Glutamatergic neuron (in vitro differentiated cells): ENCODE measurements at regions not wholly inside any gene's neighbourhood (a gene's known extent, or its start where the extent isn't known, plus 50 kb on each side); places are given as distances from the start of the nearest gene placed in this dataset.

Experiments
- DNase-seq: peaks from one replicate; pipeline ENCODE4 v3.0.0; 2022
- H3K27ac Mint-ChIP-seq: one replicate; pipeline ENCODE4 v1.8.0; 2020; ENCODE audit warnings: mild to moderate bottlenecking, mixed read lengths, inconsistent platforms; ENCODE audit not compliant: unreplicated experiment
- H3K27me3 Mint-ChIP-seq: one replicate; pipeline ENCODE4 v1.8.0; 2020; ENCODE audit warnings: mild to moderate bottlenecking, moderate library complexity, mixed read lengths, inconsistent platforms; ENCODE audit not compliant: unreplicated experiment
- H3K36me3 Mint-ChIP-seq: one replicate; pipeline ENCODE4 v1.8.0; 2020; ENCODE audit warnings: mild to moderate bottlenecking, mixed read lengths, inconsistent platforms; ENCODE audit not compliant: unreplicated experiment
- H3K4me1 Mint-ChIP-seq: one replicate; pipeline ENCODE4 v1.8.0; 2020; ENCODE audit warnings: mild to moderate bottlenecking, low read depth, mixed read lengths, inconsistent platforms; ENCODE audit not compliant: unreplicated experiment
- H3K4me3 Mint-ChIP-seq: one replicate; pipeline ENCODE4 v1.8.0; 2020; ENCODE audit warnings: mild to moderate bottlenecking, mixed read lengths, inconsistent platforms; ENCODE audit not compliant: unreplicated experiment
- H3K9me3 Mint-ChIP-seq: one replicate; pipeline ENCODE4 v1.8.0; 2020; ENCODE audit warnings: mild to moderate bottlenecking, moderate library complexity, mixed read lengths, inconsistent platforms; ENCODE audit not compliant: unreplicated experiment
- TF ChIP-seq, protein P1 (sequence below): fragments of 200-600 bp; sonication (generic); IDR thresholded peaks from one replicate; pipeline ENCODE4 v1.5.0; 2021; ENCODE audit not compliant: partially characterized antibody, unreplicated experiment

DNA sequence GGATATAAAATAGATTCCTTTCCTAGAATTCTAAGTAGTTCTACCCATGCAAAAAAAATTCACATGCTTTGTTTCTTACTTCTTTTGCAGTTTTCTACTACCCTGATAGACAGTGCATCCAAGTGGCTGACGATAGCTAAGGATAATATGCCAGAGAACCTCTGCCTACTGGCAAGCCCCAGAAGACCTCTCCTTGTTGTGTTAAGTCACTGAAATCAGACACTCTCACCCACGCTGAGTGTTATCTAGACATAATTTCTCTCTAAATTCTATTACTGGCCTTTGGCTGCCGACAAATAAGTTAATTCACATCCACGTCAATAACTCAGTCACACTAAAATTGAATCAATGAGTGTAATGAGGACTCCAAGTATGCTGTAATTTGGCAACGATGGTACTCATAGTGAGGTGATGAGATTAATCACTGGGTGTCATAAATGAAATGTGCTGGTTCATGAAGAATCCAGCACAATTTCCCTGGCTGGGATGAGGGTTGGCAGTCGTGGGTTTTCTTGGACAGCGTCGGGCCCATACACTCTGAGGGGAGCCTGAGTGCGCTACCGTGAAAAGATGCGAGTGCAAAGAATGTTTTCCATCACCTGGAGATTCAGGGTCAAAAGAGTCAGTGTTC is 354.8 kb upstream of the TMEM132C start:
- TF ChIP-seq, protein P1, sequence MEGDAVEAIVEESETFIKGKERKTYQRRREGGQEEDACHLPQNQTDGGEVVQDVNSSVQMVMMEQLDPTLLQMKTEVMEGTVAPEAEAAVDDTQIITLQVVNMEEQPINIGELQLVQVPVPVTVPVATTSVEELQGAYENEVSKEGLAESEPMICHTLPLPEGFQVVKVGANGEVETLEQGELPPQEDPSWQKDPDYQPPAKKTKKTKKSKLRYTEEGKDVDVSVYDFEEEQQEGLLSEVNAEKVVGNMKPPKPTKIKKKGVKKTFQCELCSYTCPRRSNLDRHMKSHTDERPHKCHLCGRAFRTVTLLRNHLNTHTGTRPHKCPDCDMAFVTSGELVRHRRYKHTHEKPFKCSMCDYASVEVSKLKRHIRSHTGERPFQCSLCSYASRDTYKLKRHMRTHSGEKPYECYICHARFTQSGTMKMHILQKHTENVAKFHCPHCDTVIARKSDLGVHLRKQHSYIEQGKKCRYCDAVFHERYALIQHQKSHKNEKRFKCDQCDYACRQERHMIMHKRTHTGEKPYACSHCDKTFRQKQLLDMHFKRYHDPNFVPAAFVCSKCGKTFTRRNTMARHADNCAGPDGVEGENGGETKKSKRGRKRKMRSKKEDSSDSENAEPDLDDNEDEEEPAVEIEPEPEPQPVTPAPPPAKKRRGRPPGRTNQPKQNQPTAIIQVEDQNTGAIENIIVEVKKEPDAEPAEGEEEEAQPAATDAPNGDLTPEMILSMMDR, result no peak
- DNase-seq, result no peak
- no peak overlapping the region for H3K4me3 Mint-ChIP-seq
- no peaks in the 10 kb centered on the region for H3K36me3 Mint-ChIP-seq
- H3K9me3 Mint-ChIP-seq, result peaks cover 3% of the 10 kb centered on the region
- no peaks in the 10 kb centered on the region for H3K4me1 Mint-ChIP-seq
- no peak overlapping the region for H3K27ac Mint-ChIP-seq
- H3K27me3 Mint-ChIP-seq, result no peaks in the 10 kb centered on the region

DNA sequence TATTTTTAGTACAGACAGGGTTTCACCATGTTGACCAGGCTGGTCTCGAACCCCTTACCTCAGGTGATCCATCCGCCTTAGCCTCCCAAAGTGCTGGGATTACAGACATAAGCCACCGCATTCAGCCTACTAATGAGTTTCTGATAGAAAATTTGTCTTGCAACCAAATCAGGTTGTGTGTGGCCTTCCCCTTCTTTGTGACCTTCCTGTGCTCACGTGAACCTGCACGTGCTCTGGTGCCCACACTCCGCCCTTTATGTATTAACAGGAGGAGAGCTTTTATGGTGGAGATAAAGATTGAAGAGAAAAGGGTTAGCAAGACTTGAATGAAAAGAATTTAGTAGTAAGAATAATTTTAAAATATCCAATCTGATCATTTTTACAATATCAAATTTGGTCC is 343.5 kb upstream of the TMEM132C start:
- H3K9me3 Mint-ChIP-seq, result no peaks in the 10 kb centered on the region
- no peaks in the 10 kb centered on the region for H3K36me3 Mint-ChIP-seq
- no peaks in the 10 kb centered on the region for H3K27me3 Mint-ChIP-seq
- no peaks in the 10 kb centered on the region for H3K4me1 Mint-ChIP-seq
- no peak for DNase-seq
- TF ChIP-seq, protein P1, result no peak
- H3K27ac Mint-ChIP-seq, result no peak overlapping the region
- no peak overlapping the region for H3K4me3 Mint-ChIP-seq

DNA sequence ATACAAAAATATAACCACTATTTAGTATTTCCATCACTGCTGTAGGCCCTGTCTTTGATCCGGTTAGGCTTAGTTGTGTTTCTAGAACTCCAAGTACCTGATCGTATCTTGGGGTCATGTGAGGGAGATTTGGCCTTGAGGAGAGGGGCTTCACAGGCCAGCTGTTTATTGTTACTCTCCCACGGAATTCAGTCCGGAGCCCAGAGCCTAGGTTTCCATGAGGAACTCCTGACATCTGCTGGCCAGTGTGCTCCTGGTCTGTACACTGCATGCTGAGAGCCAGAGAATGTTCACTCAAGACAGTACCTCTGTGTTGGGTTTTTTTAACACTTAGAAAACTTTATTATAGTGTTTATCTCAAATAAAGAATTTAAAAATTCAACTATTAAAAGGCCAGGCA is 341.0 kb upstream of the TMEM132C start:
- Mint-ChIP-seq H3K4me1 (no peaks in the 10 kb centered on the region), H3K27ac (no peak overlapping the region), H3K27me3 (no peaks in the 10 kb centered on the region), H3K4me3 (no peak overlapping the region), H3K36me3 (no peaks in the 10 kb centered on the region), H3K9me3 (no peaks in the 10 kb centered on the region)
- DNase-seq, result peak; percentile 21
- TF ChIP-seq, protein P1, result no peak

DNA sequence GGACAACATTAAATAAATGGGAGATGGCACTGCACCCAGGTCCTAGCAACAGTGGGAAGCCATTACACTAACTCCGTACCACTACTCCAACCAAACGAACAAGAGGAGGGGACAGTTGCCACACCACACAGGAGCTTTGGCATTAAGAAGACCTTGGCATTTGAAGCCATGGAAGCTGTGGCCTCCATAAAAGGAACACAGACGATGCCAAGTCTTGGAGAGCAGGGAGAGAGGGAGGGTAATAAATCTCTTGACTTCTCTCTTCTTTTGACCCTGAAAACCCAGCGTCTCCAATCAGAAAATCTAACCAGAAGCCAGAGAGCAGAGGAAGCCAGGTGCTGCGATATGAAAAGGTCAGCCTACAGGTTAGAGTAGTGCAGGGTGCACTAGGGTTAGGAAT is 338.8 kb upstream of the TMEM132C start:
- DNase-seq, result no peak
- H3K9me3 Mint-ChIP-seq, result no peaks in the 10 kb centered on the region
- no peaks in the 10 kb centered on the region for H3K36me3 Mint-ChIP-seq
- H3K4me3 Mint-ChIP-seq, result no peak overlapping the region
- TF ChIP-seq, protein P1, result no peak
- no peaks in the 10 kb centered on the region for H3K27me3 Mint-ChIP-seq
- no peak overlapping the region for H3K27ac Mint-ChIP-seq
- H3K4me1 Mint-ChIP-seq, result no peaks in the 10 kb centered on the region

DNA sequence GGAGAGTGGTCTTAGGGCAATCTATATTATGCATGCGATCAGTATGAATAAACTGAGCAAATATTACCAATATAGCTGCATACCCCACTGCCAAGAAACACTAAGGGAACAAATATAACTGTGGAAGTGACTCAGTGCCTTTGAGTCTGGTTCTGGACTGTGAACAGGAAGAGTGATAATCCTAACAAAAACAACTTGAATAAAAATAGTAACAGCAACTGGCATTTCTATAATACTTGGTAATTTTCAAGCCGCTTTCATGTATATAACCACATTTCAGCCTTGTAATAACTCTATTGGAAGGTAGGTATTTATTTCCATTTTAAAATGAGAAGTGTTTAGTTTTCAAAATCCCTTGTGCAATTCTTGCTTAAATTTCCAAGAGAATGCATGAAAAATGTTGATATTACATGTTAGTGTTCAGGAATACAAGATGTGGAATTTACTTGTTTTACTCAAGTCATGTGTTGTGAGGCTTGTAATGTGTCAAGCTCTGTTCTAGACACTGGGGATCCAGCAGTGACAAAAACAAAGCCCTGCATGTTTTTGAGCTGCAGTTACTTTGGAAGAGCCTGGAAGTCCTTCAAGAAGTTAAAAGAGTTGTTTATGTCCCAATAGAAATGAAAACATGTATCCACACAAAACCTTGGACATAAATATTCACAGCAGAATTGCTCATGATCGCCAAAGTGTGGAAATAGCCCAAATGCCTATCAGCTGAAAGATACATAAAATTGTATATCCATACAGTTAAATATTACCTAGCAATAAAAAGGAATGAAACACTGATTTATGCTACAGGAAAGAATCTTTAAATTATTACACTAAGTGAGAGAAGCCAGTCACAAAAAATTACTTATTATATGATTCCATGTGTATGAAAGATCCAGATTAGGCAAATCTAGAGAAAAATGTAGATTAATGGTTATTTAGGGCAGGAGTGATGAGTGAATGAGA is 338.1 kb upstream of the TMEM132C start:
- H3K4me3 Mint-ChIP-seq, result no peak overlapping the region
- DNase-seq, result no peak
- no peaks in the 10 kb centered on the region for H3K9me3 Mint-ChIP-seq
- TF ChIP-seq, protein P1, result no peak
- no peaks in the 10 kb centered on the region for H3K36me3 Mint-ChIP-seq
- no peak overlapping the region for H3K27ac Mint-ChIP-seq
- H3K4me1 Mint-ChIP-seq, result no peaks in the 10 kb centered on the region
- no peaks in the 10 kb centered on the region for H3K27me3 Mint-ChIP-seq
